Neuronal stem cell (in vitro differentiated cells): ENCODE measurements at regions not wholly inside any gene's neighbourhood (a gene's known extent, or its start where the extent isn't known, plus 50 kb on each side); places are given as distances from the start of the nearest gene placed in this dataset.

Experiments used
- DNase-seq: peaks from one replicate; pipeline ENCODE4 v3.0.0-alpha.2; 2013; ENCODE audit warnings: low spot score
- H2AFZ ChIP-seq: one replicate; pipeline ENCODE4 v1.6.1; 2013; ENCODE audit warnings: mild to moderate bottlenecking, low read length, inconsistent platforms
- H2AK5ac ChIP-seq: 2 replicates; pipeline ENCODE4 v1.6.1; 2013; ENCODE audit warnings: low read depth, mild to moderate bottlenecking, inconsistent platforms, low read length, moderate library complexity, mixed read lengths
- H2BK120ac ChIP-seq: 2 replicates; pipeline ENCODE4 v1.6.1; 2013; ENCODE audit warnings: low read depth, mild to moderate bottlenecking, inconsistent platforms, low read length, moderate library complexity, mixed read lengths
- H2BK12ac ChIP-seq: one replicate; pipeline ENCODE4 v1.6.1; 2013; ENCODE audit warnings: low read length, inconsistent platforms
- H2BK15ac ChIP-seq: 2 replicates; pipeline ENCODE4 v1.6.1; 2013; ENCODE audit warnings: mild to moderate bottlenecking, low read length, inconsistent platforms, mixed read lengths
- H2BK5ac ChIP-seq: one replicate; pipeline ENCODE4 v1.6.1; 2013; ENCODE audit warnings: inconsistent platforms, mild to moderate bottlenecking, low read length, moderate library complexity
- H3K14ac ChIP-seq: one replicate; pipeline ENCODE4 v1.6.1; 2013; ENCODE audit warnings: low read length, inconsistent platforms
- H3K18ac ChIP-seq: 2 replicates; pipeline ENCODE4 v1.6.1; 2013; ENCODE audit warnings: low read length, inconsistent platforms
- H3K23ac ChIP-seq: 2 replicates; pipeline ENCODE4 v1.6.1; 2013; ENCODE audit warnings: low read depth, mild to moderate bottlenecking, mixed read lengths, low read length, inconsistent platforms; ENCODE audit not compliant: poor library complexity
- H3K27ac ChIP-seq: replicated peaks from 3 replicates; pipeline ENCODE4 v1.5.1; 2013; ENCODE audit warnings: low read length, inconsistent platforms
- H3K27me3 ChIP-seq, 3 experiments: 2 replicates each; pipeline ENCODE4 v1.6.1; 2013; ENCODE audit warnings: low read length in 3 of 3, mild to moderate bottlenecking in 2 of 3, inconsistent platforms in 1 of 3, low read depth in 1 of 3, mixed read lengths in 1 of 3, moderate library complexity in 1 of 3; ENCODE audit not compliant: control insufficient read depth in 3 of 3, insufficient read depth in 3 of 3
- H3K36me3 ChIP-seq, 2 donors: replicated peaks in 1 of 2; 2 replicates each; pipeline ENCODE4 v1.6.1; 2013; ENCODE audit warnings: low read length in 2 of 2; ENCODE audit not compliant: control insufficient read depth in 2 of 2, insufficient read depth in 2 of 2
- H3K4ac ChIP-seq: 2 replicates; pipeline ENCODE4 v1.6.1; 2013; ENCODE audit warnings: inconsistent platforms, mild to moderate bottlenecking, low read length, moderate library complexity
- H3K4me1 ChIP-seq, 2 donors: 1 replicate in 1 of 2; 2 replicates in 1 of 2; pipeline ENCODE4 v1.6.1; 2013; ENCODE audit warnings: low read length in 2 of 2, low read depth in 1 of 2; ENCODE audit not compliant: control insufficient read depth in 2 of 2, insufficient read depth in 1 of 2
- H3K4me2 ChIP-seq: one replicate; pipeline ENCODE4 v1.6.1; 2013; ENCODE audit warnings: mild to moderate bottlenecking, low read length, inconsistent platforms; ENCODE audit not compliant: insufficient read depth, poor library complexity, severe bottlenecking
- H3K4me3 ChIP-seq, 2 donors: 2 replicates each; pipeline ENCODE4 v1.5.1; 2013; ENCODE audit warnings: low read length in 2 of 2, mild to moderate bottlenecking in 2 of 2, inconsistent platforms in 1 of 2, moderate library complexity in 1 of 2
- H3K79me1 ChIP-seq: one replicate; pipeline ENCODE4 v1.6.1; 2013; ENCODE audit warnings: low read depth, mild to moderate bottlenecking, inconsistent platforms, low read length, moderate library complexity
- H3K9ac ChIP-seq: one replicate; pipeline ENCODE4 v1.6.1; 2013; ENCODE audit warnings: mild to moderate bottlenecking, low read depth, low read length, inconsistent platforms; ENCODE audit not compliant: poor library complexity
- H3K9me3 ChIP-seq, 2 donors: replicated peaks in 1 of 2; 2 replicates each; pipeline versions ENCODE3 to v1.6.1; 2013; ENCODE audit warnings: low read length in 2 of 2, mild to moderate bottlenecking in 2 of 2, inconsistent platforms in 1 of 2, low read depth in 1 of 2, mixed read lengths in 1 of 2, moderate library complexity in 1 of 2; ENCODE audit not compliant: control insufficient read depth in 2 of 2, insufficient read depth in 1 of 2
- H4K8ac ChIP-seq: one replicate; pipeline ENCODE4 v1.6.1; 2013; ENCODE audit warnings: low read depth, mild to moderate bottlenecking, inconsistent platforms, low read length, moderate library complexity
- H4K91ac ChIP-seq: one replicate; pipeline ENCODE4 v1.6.1; 2013; ENCODE audit warnings: low read length, low read depth, mild to moderate bottlenecking, inconsistent platforms; ENCODE audit not compliant: poor library complexity
- WGBS, 2 donors: extraction: QIAGEN DNeasy Blood & Tissue Kit; methylation state at CpG; one replicate each; pipeline ENCODE4 v1.1.7; 2013; ENCODE audit warnings: missing lambda C conversion rate in 2 of 2, mixed read lengths in 1 of 2; ENCODE audit not compliant: insufficient read length in 2 of 2, insufficient replicate concordance in 1 of 2; ENCODE audit errors: extremely low coverage in 2 of 2; 5-methylcytosine and 5-hydroxymethylcytosine counted together

- no peak overlapping the region for H4K91ac ChIP-seq
- no peaks in the 10 kb centered on the region for H3K79me1 ChIP-seq
- H3K9ac ChIP-seq, result no peak overlapping the region
- peak overlapping the region; percentile 34 for H3K23ac ChIP-seq
- H3K4me2 ChIP-seq, result no peak overlapping the region
- DNase-seq, result no peak
- no peak overlapping the region for H2AK5ac ChIP-seq
- H3K27me3 ChIP-seq, result peaks cover 0 to 3% (median 0%) of the 10 kb centered on the region in 3 experiments
- H2BK5ac ChIP-seq, result no peak overlapping the region
- H2AFZ ChIP-seq, result no peak overlapping the region
- peaks cover 0 to under 1% of the 10 kb centered on the region in 2 donors for H3K9me3 ChIP-seq
- H3K4ac ChIP-seq, result no peak overlapping the region
- WGBS, 2 donors, result no CpG with 5 or more reads among the region's 26 CpGs
- no peak overlapping the region for H4K8ac ChIP-seq
- no peak overlapping the region for H3K4me3 ChIP-seq
- no peak overlapping the region for H3K14ac ChIP-seq
- H2BK15ac ChIP-seq, result no peak overlapping the region
- no peak overlapping the region for H2BK12ac ChIP-seq
- no peaks in the 10 kb centered on the region for H3K4me1 ChIP-seq
- no peak overlapping the region for H2BK120ac ChIP-seq
- peak overlapping the region; percentile 61 for H3K18ac ChIP-seq
- H3K27ac ChIP-seq, result no peak overlapping the region
- H3K36me3 ChIP-seq, result no peaks in the 10 kb centered on the region
Measured at GRCh38 chr2:238632181-238633060, 205.7 kb downstream of the ASB1 start.

GRCh38 chr2:238633426-238634328, 206.9 kb downstream of the ASB1 start:
- no peak overlapping the region for H3K4me2 ChIP-seq
- peaks cover 0 to 3% (median 0%) of the 10 kb centered on the region in 3 experiments for H3K27me3 ChIP-seq
- no peak overlapping the region for H2BK120ac ChIP-seq
- no peaks in the 10 kb centered on the region for H3K79me1 ChIP-seq
- H3K4me1 ChIP-seq, result peaks cover 0 to under 1% of the 10 kb centered on the region in 2 donors
- no CpG with 5 or more reads among the region's 41 CpGs for WGBS, 2 donors
- no peak overlapping the region for H3K4me3 ChIP-seq
- no peak overlapping the region for H3K14ac ChIP-seq
- no peaks in the 10 kb centered on the region for H3K36me3 ChIP-seq
- no peak overlapping the region for H2AFZ ChIP-seq
- no peak overlapping the region for H2AK5ac ChIP-seq
- peaks cover 0 to 2% of the 10 kb centered on the region in 2 donors for H3K9me3 ChIP-seq
- H3K9ac ChIP-seq, result no peak overlapping the region
- no peak overlapping the region for H2BK12ac ChIP-seq
- no peak overlapping the region for H3K23ac ChIP-seq
- H2BK15ac ChIP-seq, result no peak overlapping the region
- no peak overlapping the region for H3K18ac ChIP-seq
- no peak overlapping the region for H3K4ac ChIP-seq
- no peak overlapping the region for H3K27ac ChIP-seq
- H4K8ac ChIP-seq, result no peak overlapping the region
- H4K91ac ChIP-seq, result no peak overlapping the region
- DNase-seq, result no peak
- H2BK5ac ChIP-seq, result no peak overlapping the region

- H4K91ac ChIP-seq, result no peak overlapping the region
- H2BK12ac ChIP-seq, result no peak overlapping the region
- H3K4me1 ChIP-seq, result peaks cover 0 to 5% of the 10 kb centered on the region in 2 donors
- H3K18ac ChIP-seq, result no peak overlapping the region
- H3K9ac ChIP-seq, result no peak overlapping the region
- H3K27ac ChIP-seq, result no peak overlapping the region
- no peak overlapping the region for H2BK15ac ChIP-seq
- DNase-seq, result no peak
- no peak overlapping the region for H3K14ac ChIP-seq
- no peaks in the 10 kb centered on the region for H3K36me3 ChIP-seq
- no peak overlapping the region for H3K4me3 ChIP-seq
- WGBS, 2 donors, result no CpG with 5 or more reads among the region's 12 CpGs
- H3K4me2 ChIP-seq, result no peak overlapping the region
- no peak overlapping the region for H2AFZ ChIP-seq
- H2BK120ac ChIP-seq, result no peak overlapping the region
- peaks cover 0 to 2% of the 10 kb centered on the region in 2 donors for H3K9me3 ChIP-seq
- H3K27me3 ChIP-seq, result no peaks in the 10 kb centered on the region
- H2BK5ac ChIP-seq, result no peak overlapping the region
- H3K79me1 ChIP-seq, result no peaks in the 10 kb centered on the region
- no peak overlapping the region for H2AK5ac ChIP-seq
- peak overlapping the region; percentile 17 for H3K23ac ChIP-seq
- H3K4ac ChIP-seq, result no peak overlapping the region
- H4K8ac ChIP-seq, result no peak overlapping the region
Measured at GRCh38 chr2:238634701-238635357, 208.1 kb downstream of the ASB1 start.
